Panc1 (cell line): ENCODE measurements at regions not wholly inside any gene's neighbourhood (a gene's known extent, or its start where the extent isn't known, plus 50 kb on each side); places are given as distances from the start of the nearest gene placed in this dataset.

Source experiments
- ATAC-seq: fragments of 200-7000 bp; cut with Tn5 transposase; 2 replicates; pipeline ENCODE4 v1.9.1; 2020; ENCODE audit warnings: mild to moderate bottlenecking, moderate library complexity
- BruUV-seq: library from RNA; stranded (reverse); fragments of 400-500 nt; replicated peaks from 2 replicates; lab custom pipeline; 2021; lab: Mats Ljungman, UMichigan
- CTCF ChIA-PET: fragments of 300-600 bp; sonication (Branson Sonifier 250); formaldehyde crosslinking; loops from one replicate; lab custom pipeline; 2022; ENCODE audit warnings: antibody characterized with exemption; lab: Charles Lee
- POLR2A ChIA-PET: fragments of 300-600 bp; sonication (Branson Sonifier 250); formaldehyde crosslinking; loops from one replicate; lab custom pipeline; 2022; ENCODE audit warnings: antibody characterized with exemption; lab: Charles Lee
- DNase-seq: peaks from one replicate; pipeline ENCODE4 v3.0.0-alpha.2; 2010; ENCODE audit warnings: low read depth, low spot score
- H3K27ac ChIP-seq: 2 replicates; pipeline ENCODE4 v1.5.1; 2011; ENCODE audit warnings: mild to moderate bottlenecking, low read length, inconsistent platforms
- H3K27me3 ChIP-seq: fragments of 200-500 bp; sonication (Bioruptor generic); 2 replicates; pipeline ENCODE4 v1.6.0; 2014; ENCODE audit warnings: low read length, inconsistent platforms; ENCODE audit not compliant: control insufficient read depth, insufficient read depth
- H3K36me3 ChIP-seq: fragments of 200-500 bp; sonication (Bioruptor generic); 2 replicates; pipeline ENCODE4 v1.5.1; 2014; ENCODE audit warnings: inconsistent platforms, mild to moderate bottlenecking, low read length, moderate library complexity; ENCODE audit not compliant: control insufficient read depth, insufficient read depth
- H3K4me1 ChIP-seq: 2 replicates; pipeline ENCODE4 v1.5.1; 2011; ENCODE audit warnings: inconsistent platforms, mild to moderate bottlenecking, low read length, moderate library complexity; ENCODE audit not compliant: control insufficient read depth, insufficient read depth
- H3K4me3 ChIP-seq, 2 experiments: 2 replicates each; pipeline ENCODE4 v1.5.1; 2011 to 2012; ENCODE audit warnings: low read depth in 2 of 2, low read length in 2 of 2, mild to moderate bottlenecking in 2 of 2, inconsistent platforms in 1 of 2, moderate library complexity in 1 of 2
- H3K9me3 ChIP-seq: fragments of 200-500 bp; sonication (Bioruptor generic); 2 replicates; pipeline ENCODE4 v1.5.1; 2014; ENCODE audit warnings: low read depth, mild to moderate bottlenecking, inconsistent platforms, low read length, moderate library complexity; ENCODE audit not compliant: control insufficient read depth, insufficient read depth
- CTCF ChIP-seq: fragments of 450-650 bp; IDR thresholded peaks from 2 replicates; pipeline ENCODE4 v1.5.1; 2017; ENCODE audit warnings: mild to moderate bottlenecking
- POLR2AphosphoS5 ChIP-seq: IDR thresholded peaks from 2 replicates; pipeline ENCODE4 v1.6.1; 2012; ENCODE audit warnings: mild to moderate bottlenecking, low read depth, low read length, moderate library complexity
- SIN3A ChIP-seq: IDR thresholded peaks from 2 replicates; pipeline ENCODE4 v1.6.1; 2012; ENCODE audit warnings: low read depth, mild to moderate bottlenecking, low read length, moderate library complexity, borderline replicate concordance; ENCODE audit not compliant: insufficient read depth
- TCF7L2 ChIP-seq: IDR thresholded peaks from 2 replicates; pipeline ENCODE4 v1.6.1; 2011; ENCODE audit warnings: mild to moderate bottlenecking, low read depth, low read length, inconsistent platforms
- in situ Hi-C: cut with HindIII; loops from 2 replicates; pipeline ENCODE4 v1.10.0; 2016; ENCODE audit warnings: low sequenced_read_pairs, low pct_unique_long_range_greater_than_20kb
- intact Hi-C: fragments of 100-400 bp; cut with micrococcal nuclease; formaldehyde crosslinking; loops from one replicate; pipeline ENCODE4 v1.10.0; 2022; ENCODE audit not compliant: unreplicated experiment
- TF ChIP-seq, protein P1 (sequence below), 2 experiments: IDR thresholded peaks; 2 replicates each; pipeline ENCODE4 v1.6.1; 2011 to 2012; ENCODE audit warnings: low read depth in 2 of 2, control low read depth in 1 of 2, low read length in 1 of 2, mild to moderate bottlenecking in 1 of 2, moderate library complexity in 1 of 2; ENCODE audit not compliant: insufficient read depth in 1 of 2

DNA sequence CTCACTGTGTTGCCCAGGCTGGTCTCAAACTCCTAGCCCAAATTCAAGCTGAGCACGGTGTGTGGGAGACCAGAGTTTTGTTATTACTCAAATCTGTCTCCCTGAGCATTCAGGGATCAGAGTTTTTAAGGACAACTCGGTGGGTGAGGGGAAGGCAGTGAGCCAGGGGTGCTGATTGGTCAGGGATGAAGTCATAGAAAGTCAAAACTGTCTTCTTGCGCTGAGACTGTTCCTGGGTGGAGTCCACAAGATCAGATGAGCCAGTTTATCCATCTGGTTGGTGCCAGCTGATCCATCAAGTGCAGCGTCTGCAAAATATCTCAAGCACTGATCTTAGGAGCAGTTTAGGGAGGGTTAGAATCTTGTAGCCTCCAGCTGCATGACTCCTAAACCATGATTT is 346.3 kb downstream of the TMEM114 start:
- BruUV-seq: no TSS peak
- intact Hi-C loops: no loop called here
- ChIA-PET CTCF (no interaction called here), POLR2A (no interaction called here)
- no peak for TF ChIP-seq TCF7L2
- no peak for TF ChIP-seq SIN3A
- TF ChIP-seq CTCF: no peak
- no peak for TF ChIP-seq POLR2AphosphoS5
- TF ChIP-seq, protein P1, sequence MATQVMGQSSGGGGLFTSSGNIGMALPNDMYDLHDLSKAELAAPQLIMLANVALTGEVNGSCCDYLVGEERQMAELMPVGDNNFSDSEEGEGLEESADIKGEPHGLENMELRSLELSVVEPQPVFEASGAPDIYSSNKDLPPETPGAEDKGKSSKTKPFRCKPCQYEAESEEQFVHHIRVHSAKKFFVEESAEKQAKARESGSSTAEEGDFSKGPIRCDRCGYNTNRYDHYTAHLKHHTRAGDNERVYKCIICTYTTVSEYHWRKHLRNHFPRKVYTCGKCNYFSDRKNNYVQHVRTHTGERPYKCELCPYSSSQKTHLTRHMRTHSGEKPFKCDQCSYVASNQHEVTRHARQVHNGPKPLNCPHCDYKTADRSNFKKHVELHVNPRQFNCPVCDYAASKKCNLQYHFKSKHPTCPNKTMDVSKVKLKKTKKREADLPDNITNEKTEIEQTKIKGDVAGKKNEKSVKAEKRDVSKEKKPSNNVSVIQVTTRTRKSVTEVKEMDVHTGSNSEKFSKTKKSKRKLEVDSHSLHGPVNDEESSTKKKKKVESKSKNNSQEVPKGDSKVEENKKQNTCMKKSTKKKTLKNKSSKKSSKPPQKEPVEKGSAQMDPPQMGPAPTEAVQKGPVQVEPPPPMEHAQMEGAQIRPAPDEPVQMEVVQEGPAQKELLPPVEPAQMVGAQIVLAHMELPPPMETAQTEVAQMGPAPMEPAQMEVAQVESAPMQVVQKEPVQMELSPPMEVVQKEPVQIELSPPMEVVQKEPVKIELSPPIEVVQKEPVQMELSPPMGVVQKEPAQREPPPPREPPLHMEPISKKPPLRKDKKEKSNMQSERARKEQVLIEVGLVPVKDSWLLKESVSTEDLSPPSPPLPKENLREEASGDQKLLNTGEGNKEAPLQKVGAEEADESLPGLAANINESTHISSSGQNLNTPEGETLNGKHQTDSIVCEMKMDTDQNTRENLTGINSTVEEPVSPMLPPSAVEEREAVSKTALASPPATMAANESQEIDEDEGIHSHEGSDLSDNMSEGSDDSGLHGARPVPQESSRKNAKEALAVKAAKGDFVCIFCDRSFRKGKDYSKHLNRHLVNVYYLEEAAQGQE (IDR thresholded peaks at IDR 0.05; ENCODE audit: insufficient read depth in 1 of 2, low read depth in 2 of 2, low read length in 1 of 2): no peak
- H3K4me1 ChIP-seq: no peaks in the 10 kb centered on the region
- H3K27ac ChIP-seq: no peak overlapping the region
- DNase-seq: no peak
- ATAC-seq: no peak
- no peaks in the 10 kb centered on the region for H3K9me3 ChIP-seq
- H3K36me3 ChIP-seq: no peaks in the 10 kb centered on the region
- in situ Hi-C loops: no loop called here
- peaks cover 2% of the 10 kb centered on the region; the same call in 1 of the 2 replicates for H3K27me3 ChIP-seq
- no peak overlapping the region for H3K4me3 ChIP-seq

GRCh38 chr16:8241408-8241807 is 348.9 kb downstream of the TMEM114 start:
- no TSS peak for BruUV-seq
- DNase-seq (no peak), ATAC-seq (no peak)
- Histone ChIP-seq H3K36me3 (no peaks in the 10 kb centered on the region), H3K27ac (no peak overlapping the region), H3K27me3 (peaks cover 2% of the 10 kb centered on the region; the same call in 1 of the 2 replicates), H3K9me3 (no peaks in the 10 kb centered on the region), H3K4me3 (no peak overlapping the region), H3K4me1 (no peaks in the 10 kb centered on the region)
- CTCF ChIA-PET: no interaction called here
- intact Hi-C loops: no loop called here
- POLR2A ChIA-PET: no interaction called here
- TF ChIP-seq TCF7L2 (no peak), CTCF (no peak), POLR2AphosphoS5 (no peak)
- TF ChIP-seq, protein P1 (IDR thresholded peaks at IDR 0.05; ENCODE audit: insufficient read depth in 1 of 2, low read depth in 2 of 2, low read length in 1 of 2): no peak
- in situ Hi-C loops: no loop called here
